ENCODE measurements at regions not wholly inside any gene's neighbourhood (a gene's known extent, or its start where the extent isn't known, plus 50 kb on each side); places are given as distances from the start of the nearest gene placed in this dataset.

DNA sequence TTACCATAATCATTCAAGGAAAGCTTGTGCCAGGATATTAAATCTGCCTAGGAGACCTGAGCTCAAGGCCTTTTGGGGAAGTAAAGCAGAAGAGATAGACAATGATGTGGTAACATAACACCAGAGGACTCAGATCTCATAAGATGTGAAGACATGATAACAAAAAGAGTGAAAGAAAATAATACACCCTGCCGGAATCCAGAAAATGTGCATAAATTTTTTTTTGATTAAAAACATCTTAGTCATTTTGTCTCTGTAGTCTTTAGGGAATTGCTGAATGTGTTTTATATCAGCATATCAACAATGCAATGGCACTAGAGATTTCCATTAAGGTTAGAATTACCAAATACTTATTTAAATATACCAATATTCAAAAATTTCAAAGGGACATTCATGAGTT lies 326.8 kb upstream of the ROBO1 start:
- TF ChIP-seq EP300 (IDR thresholded peaks at IDR 0.05) (no peak), POLR2A (IDR thresholded peaks at IDR 0.05) (no peak)
- TF ChIP-seq, protein P1, sequence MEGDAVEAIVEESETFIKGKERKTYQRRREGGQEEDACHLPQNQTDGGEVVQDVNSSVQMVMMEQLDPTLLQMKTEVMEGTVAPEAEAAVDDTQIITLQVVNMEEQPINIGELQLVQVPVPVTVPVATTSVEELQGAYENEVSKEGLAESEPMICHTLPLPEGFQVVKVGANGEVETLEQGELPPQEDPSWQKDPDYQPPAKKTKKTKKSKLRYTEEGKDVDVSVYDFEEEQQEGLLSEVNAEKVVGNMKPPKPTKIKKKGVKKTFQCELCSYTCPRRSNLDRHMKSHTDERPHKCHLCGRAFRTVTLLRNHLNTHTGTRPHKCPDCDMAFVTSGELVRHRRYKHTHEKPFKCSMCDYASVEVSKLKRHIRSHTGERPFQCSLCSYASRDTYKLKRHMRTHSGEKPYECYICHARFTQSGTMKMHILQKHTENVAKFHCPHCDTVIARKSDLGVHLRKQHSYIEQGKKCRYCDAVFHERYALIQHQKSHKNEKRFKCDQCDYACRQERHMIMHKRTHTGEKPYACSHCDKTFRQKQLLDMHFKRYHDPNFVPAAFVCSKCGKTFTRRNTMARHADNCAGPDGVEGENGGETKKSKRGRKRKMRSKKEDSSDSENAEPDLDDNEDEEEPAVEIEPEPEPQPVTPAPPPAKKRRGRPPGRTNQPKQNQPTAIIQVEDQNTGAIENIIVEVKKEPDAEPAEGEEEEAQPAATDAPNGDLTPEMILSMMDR (IDR thresholded peaks at IDR 0.05) = no peak

Measured in gastroesophageal sphincter (tissue), 3 donors.